NCI-H774 (cell line): ENCODE measurements at regions not wholly inside any gene's neighbourhood (a gene's known extent, or its start where the extent isn't known, plus 50 kb on each side); places are given as distances from the start of the nearest gene placed in this dataset.
"Not testable (repeated sequence)": the region's sequence is repeated elsewhere in the genome, so short reads cannot be mapped to it uniquely, and the experiment has no call there.

ENCODE experiments used
- DNase-seq: peaks from one replicate; lab custom pipeline; 2025; lab: John Stamatoyannopoulos, UW

GRCh38 chr2:129565551-129566109 lies 413.8 kb upstream of the RAB6C start:
- no peak for DNase-seq

GRCh38 chr2:129570812-129571211 lies 408.7 kb upstream of the RAB6C start:
- DNase-seq = not testable (repeated sequence)

- no peak for DNase-seq
Measured at GRCh38 chr2:129575431-129575830, 404.0 kb upstream of the RAB6C start.

GRCh38 chr2:129575880-129576279 lies 403.6 kb upstream of the RAB6C start:
- no peak for DNase-seq

- no peak for DNase-seq
Measured at GRCh38 chr2:129580001-129580400, 399.5 kb upstream of the RAB6C start.

GRCh38 chr2:129585760-129586159 lies 393.7 kb upstream of the RAB6C start:
- no peak for DNase-seq

- DNase-seq = no peak
Measured at GRCh38 chr2:129587426-129588064, 391.9 kb upstream of the RAB6C start.

GRCh38 chr2:129604560-129604959 lies 374.9 kb upstream of the RAB6C start:
- DNase-seq = no peak

GRCh38 chr2:129605646-129606045 lies 373.8 kb upstream of the RAB6C start:
- DNase-seq = no peak

GRCh38 chr2:129606496-129607270 lies 372.8 kb upstream of the RAB6C start:
- DNase-seq = no peak

GRCh38 chr2:129609224-129609623 lies 370.2 kb upstream of the RAB6C start:
- no peak for DNase-seq

GRCh38 chr2:129610766-129611165 lies 368.7 kb upstream of the RAB6C start:
- DNase-seq = no peak

- DNase-seq = no peak
Measured at GRCh38 chr2:129611471-129611870, 368.0 kb upstream of the RAB6C start.

- DNase-seq = peak; percentile 34
Measured at GRCh38 chr2:129619471-129619870, 360.0 kb upstream of the RAB6C start.

GRCh38 chr2:129620411-129620810 lies 359.1 kb upstream of the RAB6C start:
- no peak for DNase-seq

- no peak for DNase-seq
Measured at GRCh38 chr2:129623783-129624182, 355.7 kb upstream of the RAB6C start.

- no peak for DNase-seq
Measured at GRCh38 chr2:129627437-129627836, 352.0 kb upstream of the RAB6C start.

- no peak for DNase-seq
Measured at GRCh38 chr2:129636692-129637091, 342.8 kb upstream of the RAB6C start.

- DNase-seq = no peak
Measured at GRCh38 chr2:129641371-129641770, 338.1 kb upstream of the RAB6C start.

GRCh38 chr2:129642526-129643043 lies 336.9 kb upstream of the RAB6C start:
- no peak for DNase-seq

- DNase-seq = no peak
Measured at GRCh38 chr2:129645335-129645734, 334.1 kb upstream of the RAB6C start.

- no peak for DNase-seq
Measured at GRCh38 chr2:129646107-129646506, 333.4 kb upstream of the RAB6C start.

- DNase-seq = no peak
Measured at GRCh38 chr2:129653246-129653645, 326.2 kb upstream of the RAB6C start.
